HCT116 (cell line): ENCODE measurements at regions not wholly inside any gene's neighbourhood (a gene's known extent, or its start where the extent isn't known, plus 50 kb on each side); places are given as distances from the start of the nearest gene placed in this dataset.

ENCODE experiments used
- ATAC-seq: fragments of 200-7000 bp; cut with Tn5 transposase; 2 replicates; pipeline ENCODE4 v1.9.1; 2020; ENCODE audit warnings: mild to moderate bottlenecking, moderate library complexity
- BruUV-seq: library from RNA; stranded (reverse); fragments of 400-500 nt; replicated peaks from 2 replicates; lab custom pipeline; 2021; lab: Mats Ljungman, UMichigan
- CTCF ChIA-PET: fragments of 300-600 bp; sonication (Branson Sonifier 250); formaldehyde crosslinking; loops from one replicate; lab custom pipeline; 2021; ENCODE audit warnings: antibody characterized with exemption; lab: Charles Lee
- POLR2A ChIA-PET: fragments of 300-600, 350-600 bp; sonication (Branson Sonifier 250); formaldehyde crosslinking; loops from one replicate; lab custom pipeline; 2021; ENCODE audit warnings: antibody characterized with exemption; lab: Charles Lee
- RAD21 ChIA-PET, 2 experiments: fragments of 300-600 bp; sonication (Branson Sonifier 250); formaldehyde crosslinking; loops; one replicate each; lab custom pipeline; 2023; ENCODE audit warnings: low total read pairs in 2 of 2; ENCODE audit not compliant: uncharacterized antibody in 2 of 2, unreplicated experiment in 2 of 2, low non-redundant PET in 1 of 2; lab: Charles Lee
- DNase-seq: peaks from one replicate; pipeline ENCODE4 v3.0.0-alpha.2; 2010; ENCODE audit warnings: low read depth, low spot score
- H2AFZ ChIP-seq: fragments of 200-600 bp; shearing (Covaris generic), sonication (generic); 2 replicates; pipeline ENCODE4 v1.6.1; 2017; ENCODE audit warnings: low read depth, mixed run types, mixed read lengths, antibody characterized with exemption, low read length; ENCODE audit not compliant: poor library complexity, severe bottlenecking
- H3K27ac ChIP-seq: 2 replicates; pipeline ENCODE4 v1.5.1; 2012; ENCODE audit warnings: low read depth, low read length
- H3K27me3 ChIP-seq: fragments of 200-600 bp; sonication (generic); 2 replicates; pipeline ENCODE4 v1.6.1; 2016; ENCODE audit warnings: mixed run types, low read length, mixed read lengths; ENCODE audit not compliant: insufficient read depth
- H3K36me3 ChIP-seq, 2 experiments: fragments of 200-500 bp in 1 of 2; fragments of 200-600 bp in 1 of 2; sonication (Bioruptor generic) in 1 of 2; sonication (generic) in 1 of 2; 2 replicates each; pipeline versions ENCODE4 v1.5.1 to v1.6.1; 2014 to 2016; ENCODE audit warnings: low read length in 2 of 2, inconsistent platforms in 1 of 2, mixed read lengths in 1 of 2, mixed run types in 1 of 2; ENCODE audit not compliant: insufficient read depth in 2 of 2, control insufficient read depth in 1 of 2
- H3K4me1 ChIP-seq, 2 experiments: fragments of 200-600 bp in 1 of 2; sonication (generic) in 1 of 2; 2 replicates each; pipeline versions ENCODE4 v1.5.1 to v1.6.1; 2012 to 2017; ENCODE audit warnings: low read length in 2 of 2, inconsistent platforms in 1 of 2, mild to moderate bottlenecking in 1 of 2, mixed read lengths in 1 of 2, mixed run types in 1 of 2, moderate library complexity in 1 of 2; ENCODE audit not compliant: insufficient read depth in 2 of 2, control insufficient read depth in 1 of 2
- H3K4me2 ChIP-seq: fragments of 200-600 bp; sonication (generic); 2 replicates; pipeline ENCODE4 v1.6.1; 2017; ENCODE audit warnings: mixed run types, low read length, mixed read lengths
- H3K4me3 ChIP-seq, 2 experiments: fragments of 200-600 bp in 1 of 2; sonication (generic) in 1 of 2; replicated peaks in 1 of 2; 2 replicates each; pipeline ENCODE4 v1.5.1; 2011 to 2016; ENCODE audit warnings: low read length in 2 of 2, control low read depth in 1 of 2, low read depth in 1 of 2, mild to moderate bottlenecking in 1 of 2, mixed read lengths in 1 of 2, mixed run types in 1 of 2
- H3K79me2 ChIP-seq: fragments of 200-600 bp; sonication (generic); 2 replicates; pipeline ENCODE4 v1.6.1; 2017; ENCODE audit warnings: mild to moderate bottlenecking, mixed run types, low read length, moderate library complexity, mixed read lengths; ENCODE audit not compliant: insufficient read depth
- H3K9ac ChIP-seq: fragments of 200-600 bp; sonication (generic); 2 replicates; pipeline ENCODE4 v1.6.1; 2016; ENCODE audit warnings: low read length, mixed read lengths
- H3K9me2 ChIP-seq: fragments of 200-600 bp; sonication (generic), shearing (Covaris generic); 2 replicates; pipeline ENCODE4 v1.6.1; 2017; ENCODE audit warnings: mixed run types, mild to moderate bottlenecking, moderate library complexity; ENCODE audit not compliant: insufficient read depth
- H3K9me3 ChIP-seq, 2 experiments: fragments of 200-500 bp in 1 of 2; fragments of 200-600 bp in 1 of 2; sonication (Bioruptor generic) in 1 of 2; sonication (generic) in 1 of 2; 2 replicates each; pipeline ENCODE4 v1.6.1; 2014 to 2017; ENCODE audit warnings: low read length in 2 of 2, mixed read lengths in 2 of 2, inconsistent platforms in 1 of 2, low read depth in 1 of 2, mild to moderate bottlenecking in 1 of 2, mixed run types in 1 of 2, moderate library complexity in 1 of 2; ENCODE audit not compliant: control insufficient read depth in 1 of 2, insufficient read depth in 1 of 2
- H4K20me1 ChIP-seq: fragments of 200-600 bp; sonication (generic), shearing (Covaris generic); 2 replicates; pipeline ENCODE4 v1.6.1; 2017; ENCODE audit warnings: mixed run types, mild to moderate bottlenecking, moderate library complexity; ENCODE audit not compliant: insufficient read depth
- CEBPB ChIP-seq: IDR thresholded peaks from 2 replicates; pipeline ENCODE4 v1.6.1; 2012; ENCODE audit warnings: low read depth
- CTCF ChIP-seq, 3 experiments: fragments of 200-600 bp in 1 of 3; sonication (generic) in 1 of 3; IDR thresholded peaks in 2 of 3; conservative IDR thresholded peaks in 1 of 3; 2 replicates each; pipeline ENCODE4 v1.5.1; 2012 to 2017; ENCODE audit warnings: low read depth in 2 of 3, low read length in 2 of 3, antibody characterized with exemption in 1 of 3, borderline replicate concordance in 1 of 3, control low read depth in 1 of 3, mild to moderate bottlenecking in 1 of 3, mixed read lengths in 1 of 3, mixed run types in 1 of 3, moderate library complexity in 1 of 3; ENCODE audit not compliant: insufficient read depth in 1 of 3
- EGR1 ChIP-seq: IDR thresholded peaks from 2 replicates; pipeline ENCODE4 v1.6.1; 2012; ENCODE audit warnings: low read depth
- ELF1 ChIP-seq: IDR thresholded peaks from 2 replicates; pipeline ENCODE4 v1.6.1; 2012; ENCODE audit warnings: low read depth, borderline replicate concordance
- EZH2 ChIP-seq: fragments of 200-600 bp; sonication (generic); IDR thresholded peaks from 2 replicates; pipeline ENCODE4 v1.6.1; 2017; ENCODE audit warnings: antibody characterized with exemption, mixed run types
- EZH2phosphoT487 ChIP-seq: fragments of 200-600 bp; IDR thresholded peaks from 2 replicates; pipeline ENCODE4 v1.6.1; 2018; ENCODE audit warnings: antibody characterized with exemption, borderline replicate concordance
- FOSL1 ChIP-seq: IDR thresholded peaks from 2 replicates; pipeline ENCODE4 v1.6.1; 2012; ENCODE audit warnings: low read depth
- JUND ChIP-seq: IDR thresholded peaks from 2 replicates; pipeline ENCODE4 v1.6.1; 2012
- MAX ChIP-seq: IDR thresholded peaks from 2 replicates; pipeline ENCODE4 v1.6.1; 2012
- POLR2A ChIP-seq: IDR thresholded peaks from 2 replicates; pipeline ENCODE4 v1.7.0; 2011; ENCODE audit warnings: borderline replicate concordance; ENCODE audit not compliant: insufficient read depth, insufficient read length; ENCODE audit errors: extremely low read depth
- POLR2AphosphoS5 ChIP-seq: IDR thresholded peaks from 2 replicates; pipeline ENCODE4 v1.6.1; 2011; ENCODE audit warnings: mild to moderate bottlenecking, low read depth, low read length, moderate library complexity
- RAD21 ChIP-seq: IDR thresholded peaks from 2 replicates; pipeline ENCODE4 v1.6.1; 2012; ENCODE audit warnings: low read depth, mild to moderate bottlenecking
- SRF ChIP-seq: IDR thresholded peaks from 2 replicates; pipeline ENCODE4 v1.6.1; 2012; ENCODE audit warnings: low read depth
- TCF7L2 ChIP-seq: IDR thresholded peaks from 2 replicates; pipeline ENCODE4 v1.7.0; 2011; ENCODE audit warnings: borderline replicate concordance, inconsistent platforms; ENCODE audit not compliant: insufficient read depth, insufficient read length; ENCODE audit errors: extremely low read depth
- YY1 ChIP-seq: IDR thresholded peaks from 2 replicates; pipeline ENCODE4 v1.6.1; 2011; ENCODE audit warnings: low read length, low read depth, moderate library complexity, mild to moderate bottlenecking; ENCODE audit not compliant: insufficient replicate concordance; ENCODE audit errors: extremely low read depth
- ZBTB33 ChIP-seq: IDR thresholded peaks from 2 replicates; pipeline ENCODE4 v1.6.1; 2011; ENCODE audit warnings: mild to moderate bottlenecking, low read length, moderate library complexity; ENCODE audit not compliant: insufficient replicate concordance; ENCODE audit errors: extremely low read depth
- ZFX ChIP-seq: fragments of 450-650 bp; IDR thresholded peaks from 2 replicates; pipeline ENCODE4 v1.6.1; 2017
- ZNF274 ChIP-seq: fragments of 200-500 bp; sonication (Bioruptor generic); IDR thresholded peaks from 2 replicates; pipeline ENCODE4 v1.6.1; 2014; ENCODE audit warnings: mild to moderate bottlenecking, low read depth, low read length, inconsistent platforms
- intact Hi-C: fragments of 100-400 bp; cut with micrococcal nuclease; formaldehyde crosslinking; loops from 2 replicates; pipeline ENCODE4 v1.10.0; 2022

- no peak for TF ChIP-seq CTCF (IDR thresholded peaks at IDR 0.05 in 2 of 3, conservative IDR thresholded peaks at IDR 0.05 in 1 of 3; ENCODE audit: borderline replicate concordance in 1 of 3, insufficient read depth in 1 of 3, low read depth in 2 of 3, low read length in 2 of 3)
- TF ChIP-seq EZH2 = no peak
- TF ChIP-seq POLR2AphosphoS5 = no peak
- TF ChIP-seq RAD21 = no peak
- no peak for TF ChIP-seq JUND
- H2AFZ ChIP-seq = no peak overlapping the region
- H3K4me2 ChIP-seq = no peak overlapping the region
- H4K20me1 ChIP-seq = no peaks in the 10 kb centered on the region
- no peaks in the 10 kb centered on the region for H3K27me3 ChIP-seq
- ATAC-seq = no peak
- intact Hi-C loops = no loop called here
- no peak overlapping the region for H3K9ac ChIP-seq
- DNase-seq = no peak
- H3K27ac ChIP-seq = no peak overlapping the region
- BruUV-seq = no TSS peak
- H3K4me3 ChIP-seq = no peak overlapping the region
- POLR2A ChIA-PET = no interaction called here
- no peaks in the 10 kb centered on the region for H3K4me1 ChIP-seq
- CTCF ChIA-PET = no interaction called here
- RAD21 ChIA-PET = no interaction called here
- H3K79me2 ChIP-seq = no peaks in the 10 kb centered on the region
- no peaks in the 10 kb centered on the region for H3K36me3 ChIP-seq
- peaks cover 3 to 36% of the 10 kb centered on the region in 2 experiments; a peak in 2 of 4 replicates for H3K9me3 ChIP-seq
- no peaks in the 10 kb centered on the region for H3K9me2 ChIP-seq
Observed at GRCh38 chr19:30754162-30754561, 382.0 kb downstream of the ZNF536 start.

- Histone ChIP-seq H3K27ac (no peak overlapping the region), H3K36me3 (no peaks in the 10 kb centered on the region), H3K9ac (no peak overlapping the region), H3K27me3 (no peaks in the 10 kb centered on the region), H2AFZ (no peak overlapping the region), H3K4me1 (no peaks in the 10 kb centered on the region), H3K9me2 (no peaks in the 10 kb centered on the region), H3K79me2 (no peaks in the 10 kb centered on the region), H3K4me2 (no peak overlapping the region), H3K9me3 (peaks cover 3 to 43% of the 10 kb centered on the region in 2 experiments; a peak in 2 of 4 replicates), H3K4me3 (no peak overlapping the region), H4K20me1 (no peaks in the 10 kb centered on the region)
- ATAC-seq (no peak), DNase-seq (no peak)
- RAD21 ChIA-PET = no interaction called here
- CTCF ChIA-PET = no interaction called here
- POLR2A ChIA-PET = no interaction called here
- intact Hi-C loops = no loop called here
- BruUV-seq = no TSS peak
- TF ChIP-seq EZH2 (no peak), CEBPB (no peak), RAD21 (no peak), EZH2phosphoT487 (no peak), ELF1 (no peak), ZBTB33 (no peak), ZNF274 (no peak), TCF7L2 (no peak), MAX (no peak), FOSL1 (no peak), POLR2AphosphoS5 (no peak), SRF (no peak), POLR2A (no peak), EGR1 (no peak), ZFX (no peak), YY1 (no peak)
Observed at GRCh38 chr19:30752876-30753275, 380.7 kb downstream of the ZNF536 start.
